Retina (tissue), 1 donor: ENCODE measurements at regions not wholly inside any gene's neighbourhood (a gene's known extent, or its start where the extent isn't known, plus 50 kb on each side); places are given as distances from the start of the nearest gene placed in this dataset.
"Not testable (repeated sequence)": the region's sequence is repeated elsewhere in the genome, so short reads cannot be mapped to it uniquely, and the experiment has no call there.

Source experiments
- DNase-seq: peaks from one replicate; pipeline ENCODE4 v3.0.0-alpha.2; 2016

DNA sequence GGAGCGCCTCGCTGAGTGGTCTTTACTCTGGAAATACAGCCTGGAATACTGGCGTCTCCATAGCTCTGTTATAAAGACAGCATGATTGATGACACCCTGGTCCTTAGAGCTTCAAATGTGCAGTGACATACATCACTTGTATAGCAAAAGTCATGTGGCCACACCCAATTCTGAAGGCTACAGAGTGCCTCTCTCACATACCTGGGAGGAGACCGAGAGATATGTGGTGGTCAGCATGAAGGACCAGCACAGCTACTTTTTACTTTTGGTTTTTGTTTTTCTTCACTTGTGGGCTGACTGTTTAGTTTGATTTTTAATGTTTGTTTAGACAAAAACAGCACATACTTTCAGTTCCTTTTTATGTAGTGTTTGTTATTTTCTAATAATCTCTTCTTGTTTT, 938.5 kb upstream of the SOX11 start:
- DNase-seq: no peak

DNA sequence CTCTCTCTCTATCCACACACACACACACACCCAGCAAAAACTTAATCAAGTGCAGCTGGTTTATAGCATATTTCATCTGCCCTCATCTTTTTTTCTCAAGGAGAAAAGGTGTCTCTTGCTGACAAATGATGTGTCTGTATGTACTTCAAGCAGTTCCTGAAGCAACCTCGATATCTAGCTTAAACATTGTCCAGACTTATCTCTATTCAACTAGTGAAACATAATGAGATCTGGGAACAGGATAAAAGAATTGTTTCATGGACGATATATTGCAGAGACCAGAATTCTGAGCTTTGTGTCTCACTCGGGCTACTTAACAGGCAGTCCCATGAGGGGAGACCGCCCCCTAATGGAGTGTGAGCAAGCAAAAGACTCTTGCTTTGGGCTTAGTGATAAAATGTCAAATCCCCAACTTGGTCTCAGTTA, 929.2 kb upstream of the SOX11 start:
- peak; percentile 64 for DNase-seq

DNA sequence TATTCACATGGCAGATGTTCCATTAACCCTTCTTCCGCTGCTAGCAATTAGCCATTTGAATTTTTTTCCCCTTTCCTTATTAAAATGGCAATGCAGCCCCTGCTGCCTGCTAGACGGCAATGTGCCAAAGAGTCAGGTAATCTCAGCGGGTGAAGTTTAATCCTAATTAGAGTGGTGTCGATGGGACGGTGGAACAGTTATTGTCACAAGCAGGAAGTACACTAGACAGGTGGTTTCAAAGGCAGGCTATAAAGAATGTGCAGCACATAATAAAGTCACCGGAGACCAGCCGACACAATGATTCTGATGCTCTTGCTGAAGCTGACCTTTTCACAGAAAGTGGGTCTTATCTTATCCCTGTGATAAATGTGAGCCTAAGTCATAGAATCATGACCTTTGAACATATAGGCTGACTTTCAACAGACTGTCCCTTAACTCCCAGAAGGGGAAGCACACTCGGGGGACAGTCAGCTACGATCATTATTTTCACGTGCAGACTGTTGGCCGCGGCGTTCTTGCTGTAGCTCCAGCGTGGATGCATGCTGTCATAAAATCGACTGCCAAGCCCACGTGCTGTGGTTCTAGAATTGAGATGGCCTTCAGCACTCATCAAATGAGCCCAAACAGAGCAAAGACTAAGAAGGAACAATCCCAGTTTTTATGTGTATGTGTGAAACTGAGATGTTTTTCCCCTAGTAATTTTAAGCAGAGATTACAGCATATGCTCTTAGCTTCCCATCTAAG, 926.2 kb upstream of the SOX11 start:
- peak; percentile 10 for DNase-seq

DNA sequence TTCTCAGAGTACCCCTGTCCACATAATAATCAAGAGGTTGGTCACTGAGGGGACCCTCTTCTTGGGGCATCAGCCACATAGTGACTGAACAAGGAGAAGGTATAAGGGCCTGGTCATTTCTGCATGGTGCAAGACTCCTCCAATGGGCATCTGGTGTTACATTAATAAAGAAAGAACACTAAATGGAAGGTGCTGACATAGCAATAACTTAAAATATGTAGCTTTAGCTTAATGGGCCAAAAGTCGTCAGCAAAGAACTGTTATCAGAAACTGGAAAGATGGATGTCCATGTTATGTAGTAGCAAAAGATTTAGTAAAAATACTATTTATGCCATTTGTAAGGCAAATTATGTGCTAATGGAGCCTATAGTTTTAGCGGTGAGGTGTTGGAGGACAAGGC, 916.5 kb upstream of the SOX11 start:
- no peak for DNase-seq

DNA sequence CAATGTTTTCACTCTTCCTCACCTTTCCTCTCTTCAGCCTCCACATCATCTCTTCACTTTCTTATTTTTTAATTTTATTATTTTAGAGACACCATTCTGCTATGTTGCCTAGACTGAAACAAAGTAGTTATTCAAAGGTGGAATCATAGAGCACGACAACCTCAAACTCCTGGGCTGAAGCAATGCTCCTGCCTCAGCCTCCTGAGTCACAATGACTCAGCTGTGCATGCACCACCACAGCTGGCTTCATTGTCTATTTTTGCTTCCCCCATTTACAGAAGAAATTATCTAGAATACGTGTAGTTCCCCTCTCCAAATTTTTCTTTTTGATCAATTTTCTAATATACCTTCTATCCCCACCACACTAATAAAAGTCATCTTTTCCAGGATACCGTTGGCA, 911.5 kb upstream of the SOX11 start:
- no peak for DNase-seq

DNA sequence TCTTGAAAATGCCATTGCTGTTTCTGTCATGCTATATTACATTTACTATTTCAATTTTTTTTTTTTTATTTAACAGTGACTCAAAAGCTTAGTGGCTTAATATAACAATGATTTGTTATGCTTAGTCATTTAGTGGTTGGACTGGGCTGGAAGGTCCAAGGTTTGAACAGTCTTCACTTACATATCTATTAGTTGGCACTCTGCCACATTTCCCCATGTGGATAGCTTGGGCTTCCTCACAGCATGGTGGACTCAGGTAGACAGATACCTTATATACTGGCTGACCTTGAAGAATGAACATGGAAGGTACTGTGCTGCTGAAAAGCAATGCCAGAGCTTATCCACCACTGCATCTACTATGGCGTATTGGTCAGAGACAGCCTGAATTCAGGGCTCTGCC, 909.5 kb upstream of the SOX11 start:
- no peak for DNase-seq

DNA sequence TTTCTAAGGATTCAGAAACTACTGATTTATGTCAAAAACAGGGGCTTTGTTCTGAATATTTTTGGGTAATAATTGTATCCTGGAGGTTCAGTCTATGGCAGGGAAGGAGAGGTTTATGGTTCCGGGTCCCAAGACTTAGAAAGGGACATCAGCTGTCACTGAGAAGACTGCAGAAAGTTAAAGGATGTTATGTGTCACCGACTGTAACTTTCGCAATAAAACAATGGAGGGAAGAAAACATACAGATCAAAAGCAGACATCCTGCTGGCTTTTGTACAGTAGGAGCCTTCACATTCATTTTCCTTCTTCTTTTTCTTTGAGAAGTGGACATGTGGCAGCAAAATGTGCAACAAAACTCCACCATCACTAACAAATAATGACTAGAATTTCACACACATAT, 900.7 kb upstream of the SOX11 start:
- DNase-seq: no peak

DNA sequence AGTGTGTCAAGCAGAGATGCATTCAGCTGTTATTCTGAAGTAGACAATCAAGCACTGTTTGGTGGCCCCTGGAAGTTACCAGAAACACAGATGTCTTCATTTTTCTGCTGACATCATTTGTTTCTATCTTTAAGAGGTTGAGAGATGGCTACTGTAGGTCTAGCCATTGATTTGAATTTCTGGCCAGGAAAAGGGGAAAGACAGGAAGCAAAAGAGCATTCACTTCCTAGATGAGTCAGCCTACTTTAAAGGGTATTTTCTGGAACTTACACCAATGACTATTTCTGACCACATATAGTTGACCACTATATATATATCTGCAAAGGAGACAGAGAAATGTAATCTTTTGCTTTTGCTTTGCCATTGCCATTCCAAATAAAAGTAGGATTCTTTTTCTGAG, 900.1 kb upstream of the SOX11 start:
- no peak for DNase-seq

DNA sequence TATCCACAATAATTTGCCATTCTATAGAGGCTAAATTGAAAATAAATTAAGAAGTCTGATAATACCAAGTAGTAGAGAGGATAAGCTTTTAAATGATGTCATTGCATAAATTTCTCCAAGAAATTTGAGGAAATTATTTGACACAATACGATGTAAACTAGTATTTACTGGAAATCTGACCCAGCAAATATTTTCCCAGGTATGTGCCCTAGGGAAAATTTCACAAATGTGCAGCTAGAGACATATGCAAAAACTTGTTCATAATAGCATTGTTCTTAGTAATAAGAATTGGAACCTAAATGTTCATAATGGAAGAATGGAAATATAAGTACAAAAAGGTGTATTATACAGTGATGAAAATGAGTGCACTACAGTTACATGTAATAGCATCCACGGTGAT, 888.8 kb upstream of the SOX11 start:
- no peak for DNase-seq

DNA sequence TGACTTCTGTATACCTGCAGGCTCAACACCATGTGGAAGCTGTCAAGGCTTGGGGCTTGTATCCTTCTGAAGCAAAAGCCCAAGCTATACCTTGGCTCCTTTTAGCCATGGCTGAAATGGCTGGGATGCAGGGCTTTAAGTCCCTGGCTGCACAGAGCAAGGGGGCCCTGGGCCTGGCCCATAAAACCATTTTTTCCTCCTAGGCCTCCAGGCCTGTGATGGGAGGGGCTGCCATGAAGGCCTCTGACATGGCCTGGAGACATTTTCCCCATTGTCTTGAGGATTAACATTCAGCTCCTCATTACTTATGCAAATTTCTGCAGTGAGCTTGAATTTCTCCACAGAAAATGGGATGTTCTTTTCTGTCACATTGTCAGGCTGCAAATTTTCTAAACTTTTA, 878.0 kb upstream of the SOX11 start:
- DNase-seq: not testable (repeated sequence)

DNA sequence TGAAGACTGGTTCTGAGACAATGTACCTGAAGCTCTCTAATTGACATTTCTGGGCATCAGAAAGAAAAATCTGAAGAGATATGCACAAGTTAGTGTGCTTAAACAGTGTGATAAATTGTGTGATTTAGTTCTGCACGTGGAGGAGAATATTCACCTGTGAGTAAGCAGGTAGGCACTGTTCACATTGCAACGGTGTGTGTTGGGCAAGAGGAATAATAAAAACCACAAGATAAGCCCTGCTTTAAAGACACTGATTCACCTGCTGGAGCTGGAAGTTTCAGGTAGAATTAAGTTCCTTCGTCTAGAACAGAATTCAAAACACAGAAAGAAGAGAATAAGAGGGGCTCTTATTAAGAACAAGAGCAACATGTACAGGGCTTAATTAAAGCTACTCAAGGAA, 864.3 kb upstream of the SOX11 start:
- no peak for DNase-seq

DNA sequence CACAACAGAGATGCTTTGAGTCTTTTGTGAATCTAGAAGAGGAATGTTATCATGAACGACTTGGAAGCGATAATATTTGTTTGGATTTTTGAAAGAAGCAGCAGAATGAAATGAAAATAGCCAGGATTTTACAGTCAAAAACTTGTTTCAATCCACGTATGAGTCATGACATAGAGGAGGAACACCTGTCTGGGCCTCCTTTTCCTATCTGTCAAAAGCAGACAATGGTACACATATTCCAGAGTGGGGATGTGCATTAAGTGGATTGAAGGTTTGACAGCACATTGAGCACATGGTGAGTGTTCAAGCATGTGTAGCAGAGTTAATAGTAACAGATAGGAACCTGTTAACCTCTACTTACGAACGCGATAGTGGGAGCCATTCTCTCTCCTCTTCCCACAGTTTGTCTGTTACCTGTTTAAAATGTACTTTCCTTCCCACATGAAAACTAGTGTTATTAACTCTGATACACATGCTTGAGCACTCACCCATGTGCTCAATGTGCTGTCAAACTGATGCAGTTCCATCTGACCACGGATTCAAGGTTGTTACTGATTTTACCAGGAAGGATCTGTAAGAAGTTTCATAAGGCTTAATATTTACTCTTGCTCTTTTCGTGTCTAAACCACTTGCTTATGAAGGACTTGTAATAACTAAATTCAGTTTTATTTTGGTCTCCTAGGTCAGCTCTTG, 863.4 kb upstream of the SOX11 start:
- no peak for DNase-seq

DNA sequence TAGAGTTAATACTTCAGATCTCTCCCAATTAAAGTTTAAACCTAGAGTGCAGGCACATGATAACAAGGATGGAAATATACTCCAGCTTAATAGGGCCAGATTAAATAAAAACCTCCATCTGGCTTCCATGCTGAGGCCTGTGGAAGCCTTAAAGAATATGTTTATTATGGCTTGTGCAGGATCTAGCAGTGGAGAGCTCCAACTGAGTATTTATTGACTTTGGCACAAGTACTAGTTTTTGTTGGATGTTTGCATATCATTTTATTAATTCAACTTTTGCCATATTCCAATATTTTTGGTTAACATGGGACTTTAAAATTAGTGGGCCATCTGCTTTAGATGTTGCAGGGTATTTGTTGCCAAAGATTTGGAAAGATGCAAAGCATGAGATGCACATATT, 860.4 kb upstream of the SOX11 start:
- DNase-seq: no peak

DNA sequence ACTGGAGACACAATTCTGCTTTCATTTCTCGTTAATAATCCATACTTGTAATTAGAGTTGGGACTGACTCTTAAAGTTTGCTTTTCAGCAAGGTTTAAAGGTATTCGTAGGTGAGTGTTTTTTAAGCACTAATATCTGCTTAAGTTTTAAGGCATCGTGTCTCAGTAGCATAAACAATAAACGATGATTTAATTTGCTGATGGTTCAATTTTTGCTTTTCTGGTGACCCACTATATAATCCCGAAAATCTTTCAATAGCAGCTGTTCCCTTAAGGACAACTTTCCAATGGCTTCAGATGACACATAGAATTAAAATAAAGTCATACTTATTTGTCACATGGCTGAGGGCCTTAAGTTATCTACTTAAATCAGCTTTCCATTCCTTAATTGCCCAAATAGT, 859.5 kb upstream of the SOX11 start:
- DNase-seq: no peak

DNA sequence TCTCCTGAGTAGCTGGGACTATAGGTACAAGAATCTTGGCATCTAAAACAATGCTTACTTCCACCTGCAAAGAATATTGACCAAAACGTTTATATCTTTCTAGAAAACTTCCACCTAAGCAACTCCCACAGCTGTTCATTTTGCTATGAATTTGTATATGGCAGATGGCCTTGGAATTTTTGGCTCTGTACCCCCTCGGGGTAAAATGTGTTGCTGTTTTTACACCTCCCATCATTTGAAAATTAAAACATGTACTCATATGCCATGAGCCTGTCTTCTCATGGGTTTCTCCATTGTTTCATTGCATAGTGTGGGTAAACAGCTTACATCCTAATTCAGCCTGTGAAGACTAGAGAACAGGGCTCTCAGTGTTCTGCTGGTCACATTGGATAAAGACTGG, 853.6 kb upstream of the SOX11 start:
- no peak for DNase-seq

DNA sequence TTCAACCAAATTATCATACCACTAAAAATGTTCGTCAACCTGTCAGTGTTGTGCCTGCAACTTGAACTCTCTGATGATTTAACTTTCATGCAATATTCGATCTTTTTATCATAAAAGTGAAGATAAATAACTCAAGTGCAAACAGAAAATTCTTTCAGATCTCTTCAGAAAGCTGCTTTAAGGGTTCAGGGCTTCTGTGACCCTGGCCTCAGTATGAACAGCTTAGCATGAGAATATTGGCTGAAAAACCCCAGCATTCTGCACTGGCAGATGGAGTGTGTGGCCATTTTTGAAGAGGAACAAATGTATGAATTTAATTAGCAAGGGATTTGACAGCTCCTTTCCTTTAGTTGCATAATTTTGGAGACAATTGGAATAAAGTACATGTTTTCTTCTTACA, 851.4 kb upstream of the SOX11 start:
- no peak for DNase-seq

DNA sequence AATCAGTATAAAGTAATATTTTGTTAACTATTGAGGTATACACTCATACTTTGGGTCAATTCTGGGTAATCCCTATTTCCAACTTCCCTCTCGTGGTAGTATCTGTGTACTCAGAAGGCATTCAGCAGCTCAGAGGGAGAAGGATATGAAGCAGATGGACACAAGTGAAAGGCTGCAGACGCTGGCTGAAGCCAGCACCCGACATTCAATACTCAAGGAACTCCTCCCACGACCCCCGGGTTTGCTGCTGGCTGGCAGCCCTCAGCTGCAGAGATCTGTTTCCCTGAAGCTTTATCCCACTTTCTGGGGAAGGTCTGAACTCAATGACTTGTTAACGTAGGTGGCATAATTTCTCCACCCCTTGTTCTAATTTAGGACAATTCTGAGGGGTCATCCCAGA, 847.3 kb upstream of the SOX11 start:
- no peak for DNase-seq

DNA sequence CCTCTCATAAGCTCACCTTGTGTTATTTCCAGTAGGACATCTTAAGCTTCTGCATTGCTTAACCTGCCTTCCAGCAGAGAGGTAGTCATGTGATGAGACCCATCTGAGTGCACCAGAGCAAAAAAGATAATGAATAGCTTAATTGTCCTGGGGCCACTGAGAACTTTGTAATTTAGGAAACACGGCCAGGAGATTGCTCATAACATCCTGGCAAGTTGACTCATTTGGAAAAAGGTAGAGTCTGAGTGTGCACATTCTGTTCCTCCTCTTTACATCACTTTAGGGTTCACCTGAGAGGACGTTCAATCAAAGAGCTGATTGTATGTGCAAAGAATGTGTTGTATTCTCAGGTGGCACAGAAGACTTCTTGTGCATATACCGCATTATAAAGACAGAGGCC, 830.2 kb upstream of the SOX11 start:
- DNase-seq: no peak

DNA sequence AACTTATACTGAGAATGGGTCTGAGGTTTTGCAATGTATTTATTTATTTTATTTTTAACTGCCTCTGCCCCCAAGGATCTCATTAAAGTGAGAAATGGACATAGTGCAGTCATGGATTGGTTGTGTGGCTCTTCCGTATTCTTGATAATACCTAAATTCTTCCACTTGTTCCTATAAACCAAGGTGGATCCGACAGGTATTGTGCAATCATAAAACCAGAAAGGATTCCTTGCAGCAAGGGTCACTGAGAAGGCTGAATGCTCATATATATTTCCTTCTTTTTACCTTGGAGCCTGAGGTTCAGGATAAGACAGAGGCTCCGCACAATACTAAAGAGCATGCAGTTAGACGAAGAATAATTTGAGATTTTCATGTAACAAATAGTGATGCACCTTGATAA, 826.0 kb upstream of the SOX11 start:
- no peak for DNase-seq

DNA sequence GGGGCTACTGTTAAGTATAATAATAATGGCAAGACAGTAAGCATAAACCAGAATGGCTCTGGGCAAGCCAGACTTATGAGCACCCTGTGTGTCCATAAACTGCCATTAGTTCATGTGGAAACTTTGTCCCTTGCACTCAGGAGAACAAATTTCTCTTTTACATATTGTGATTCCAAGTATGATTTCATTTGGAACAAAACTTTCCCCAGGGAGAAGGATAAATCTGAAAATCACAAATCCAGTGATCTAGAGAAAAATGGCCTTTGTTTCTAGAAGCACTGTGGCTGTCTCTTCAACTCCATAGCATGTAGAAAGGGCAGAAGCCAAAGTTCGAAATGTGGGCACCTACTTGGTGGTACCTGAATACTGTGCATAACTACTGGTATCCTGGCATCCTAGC, 823.7 kb upstream of the SOX11 start:
- DNase-seq: no peak

DNA sequence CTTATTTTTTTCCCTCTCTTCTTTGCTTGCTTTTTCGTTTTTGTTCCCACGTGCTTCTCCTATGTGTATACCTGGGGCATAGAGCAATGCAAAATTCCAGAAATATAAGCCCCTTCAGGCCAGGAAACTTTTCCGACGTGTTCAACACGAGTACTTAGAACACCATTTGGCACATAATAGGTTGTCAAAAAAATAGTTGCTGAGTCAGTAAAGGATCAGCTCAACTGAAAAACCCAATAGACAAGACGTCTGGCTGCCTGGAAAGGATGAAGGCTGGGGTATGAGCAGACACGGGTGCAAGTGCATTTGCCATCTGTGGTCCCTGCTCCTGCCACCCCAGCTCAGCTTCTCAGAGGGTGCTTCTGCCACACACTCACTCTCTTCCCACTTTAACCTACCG, 823.0 kb upstream of the SOX11 start:
- DNase-seq: no peak

DNA sequence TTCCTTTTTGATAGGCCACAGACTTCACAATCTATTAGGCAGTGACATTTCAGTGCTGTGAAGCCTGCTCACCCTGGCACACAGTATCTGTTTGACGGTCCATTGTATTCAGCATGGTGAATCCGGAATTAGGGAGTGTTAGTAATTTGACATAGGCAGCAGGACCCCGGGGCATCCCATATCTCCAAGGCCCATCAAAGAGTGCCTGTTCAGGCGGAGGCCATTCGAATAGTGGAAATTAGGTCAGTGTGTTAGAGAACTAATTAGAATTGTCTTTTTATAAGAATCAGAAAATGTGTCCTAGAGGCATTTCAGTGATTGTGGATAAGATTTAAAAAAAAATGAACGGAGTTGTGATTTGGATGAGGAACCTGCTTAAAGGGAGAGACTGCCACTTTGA, 818.8 kb upstream of the SOX11 start:
- DNase-seq: peak; percentile 31

DNA sequence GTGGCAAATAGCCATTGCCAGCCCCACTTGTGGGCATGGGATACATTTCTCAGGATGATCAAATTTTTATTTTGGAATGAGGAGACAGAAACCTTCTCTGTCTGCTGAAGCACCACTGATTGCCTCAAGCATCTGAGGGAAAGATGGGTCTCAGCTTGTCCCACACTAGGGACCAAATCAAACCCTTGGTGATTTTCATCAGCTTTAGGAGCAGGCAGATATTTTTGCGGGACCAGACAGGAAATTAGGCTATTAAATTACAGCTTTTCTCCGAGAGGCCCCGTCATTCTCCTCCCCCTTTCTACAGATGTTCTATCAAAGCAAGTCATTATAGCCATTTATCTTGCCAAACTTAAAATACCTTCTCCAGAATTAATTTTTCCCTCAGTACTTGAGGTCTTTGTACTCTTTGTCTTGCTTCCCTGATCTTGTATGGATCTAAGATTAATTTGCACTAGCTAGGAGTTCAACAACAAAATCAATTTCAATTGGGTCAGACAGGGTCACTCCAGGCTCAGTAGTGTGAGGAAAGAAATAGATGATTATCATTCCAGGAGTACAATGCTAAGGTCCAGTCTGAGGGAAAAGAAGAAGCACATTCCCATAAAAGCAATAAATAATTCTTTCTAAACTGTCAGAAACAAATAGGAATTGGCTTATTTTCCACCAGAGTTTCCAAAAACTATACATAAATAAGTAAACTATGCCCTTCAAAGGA, 818.1 kb upstream of the SOX11 start:
- peak; percentile 43 for DNase-seq

DNA sequence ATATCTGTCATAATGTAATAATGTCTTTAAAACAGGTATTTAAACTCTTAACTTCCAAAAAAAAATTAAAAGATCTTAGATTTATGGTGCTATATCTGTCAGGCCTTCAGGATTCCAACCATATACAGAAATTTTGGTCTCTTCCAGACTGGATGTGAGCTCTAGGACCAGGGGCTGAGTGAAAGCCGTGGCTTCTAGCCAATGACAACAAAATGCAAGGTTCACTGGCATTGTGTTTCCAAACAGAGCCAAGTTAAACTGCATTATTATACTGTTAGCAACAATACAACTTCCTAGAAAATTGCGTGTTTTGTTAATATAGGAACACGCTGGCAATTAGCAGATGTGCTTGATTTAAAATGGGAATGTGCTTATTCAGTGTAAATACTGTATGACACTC, 809.8 kb upstream of the SOX11 start:
- DNase-seq: no peak
